H9 (cell line): ENCODE measurements at regions not wholly inside any gene's neighbourhood (a gene's known extent, or its start where the extent isn't known, plus 50 kb on each side); places are given as distances from the start of the nearest gene placed in this dataset.

Experiments used
- DNase-seq: peaks from one replicate; pipeline ENCODE4 v3.0.0-alpha.2; 2017
- H2AFZ ChIP-seq: one replicate; pipeline ENCODE4 v1.6.1; 2013; ENCODE audit warnings: mild to moderate bottlenecking, low read length, control low read depth, moderate library complexity
- H2AK5ac ChIP-seq: 2 replicates; pipeline ENCODE4 v1.6.1; 2013; ENCODE audit warnings: low read length, control low read depth, mixed read lengths; ENCODE audit not compliant: insufficient read length
- H2BK120ac ChIP-seq: one replicate; pipeline ENCODE4 v1.6.1; 2013; ENCODE audit warnings: low read depth, mild to moderate bottlenecking, low read length, control low read depth, inconsistent platforms; ENCODE audit not compliant: poor library complexity, severe bottlenecking
- H2BK12ac ChIP-seq: 2 replicates; pipeline ENCODE4 v1.6.1; 2013; ENCODE audit warnings: low read length, control low read depth, mixed read lengths, low read depth; ENCODE audit not compliant: insufficient read length
- H2BK15ac ChIP-seq: 2 replicates; pipeline ENCODE4 v1.6.1; 2013; ENCODE audit warnings: low read depth, low read length, control low read depth
- H2BK20ac ChIP-seq: one replicate; pipeline ENCODE4 v1.6.1; 2013; ENCODE audit warnings: low read depth, mild to moderate bottlenecking, low read length, control low read depth, inconsistent platforms; ENCODE audit not compliant: poor library complexity, severe bottlenecking
- H2BK5ac ChIP-seq: 2 replicates; pipeline ENCODE4 v1.6.1; 2013; ENCODE audit warnings: low read length, control low read depth, mixed read lengths; ENCODE audit not compliant: insufficient read length
- H3K14ac ChIP-seq: 2 replicates; pipeline ENCODE4 v1.6.1; 2013; ENCODE audit warnings: low read length, control low read depth; ENCODE audit not compliant: insufficient read depth
- H3K18ac ChIP-seq: 2 replicates; pipeline ENCODE4 v1.6.1; 2013; ENCODE audit warnings: low read depth, mild to moderate bottlenecking, mixed read lengths, low read length, control low read depth; ENCODE audit not compliant: insufficient read length
- H3K23ac ChIP-seq: 2 replicates; pipeline ENCODE4 v1.6.1; 2013; ENCODE audit warnings: low read length, control low read depth, mixed read lengths, low read depth; ENCODE audit not compliant: insufficient read length
- H3K23me2 ChIP-seq: 2 replicates; pipeline ENCODE4 v1.6.1; 2013; ENCODE audit warnings: low read depth, mild to moderate bottlenecking, mixed read lengths, low read length, control low read depth; ENCODE audit not compliant: insufficient read length, poor library complexity, severe bottlenecking
- H3K27ac ChIP-seq: 2 replicates; pipeline ENCODE4 v1.5.1; 2013; ENCODE audit warnings: low read length, control low read depth, mixed read lengths, low read depth; ENCODE audit not compliant: insufficient read length
- H3K27me3 ChIP-seq: 2 replicates; pipeline ENCODE4 v1.6.1; 2013; ENCODE audit warnings: low read length, control low read depth, inconsistent platforms; ENCODE audit not compliant: insufficient read depth
- H3K4ac ChIP-seq: 2 replicates; pipeline ENCODE4 v1.6.1; 2013; ENCODE audit warnings: low read depth, mild to moderate bottlenecking, control low read depth, inconsistent platforms, low read length, moderate library complexity
- H3K4me1 ChIP-seq: 2 replicates; pipeline ENCODE4 v1.6.1; 2013; ENCODE audit warnings: low read length, control low read depth, inconsistent platforms; ENCODE audit not compliant: insufficient read depth
- H3K4me2 ChIP-seq: 2 replicates; pipeline ENCODE4 v1.6.1; 2013; ENCODE audit warnings: low read length, control low read depth, mixed read lengths; ENCODE audit not compliant: insufficient read length, insufficient read depth
- H3K56ac ChIP-seq: 2 replicates; pipeline ENCODE4 v1.6.1; 2013; ENCODE audit warnings: low read depth, mild to moderate bottlenecking, mixed read lengths, low read length, control low read depth; ENCODE audit not compliant: insufficient read length
- H3K79me1 ChIP-seq: 2 replicates; pipeline ENCODE4 v1.6.1; 2013; ENCODE audit warnings: low read depth, mild to moderate bottlenecking, moderate library complexity, low read length, control low read depth, inconsistent platforms; ENCODE audit not compliant: insufficient read depth, poor library complexity, severe bottlenecking
- H3K79me2 ChIP-seq: 2 replicates; pipeline ENCODE4 v1.6.1; 2013; ENCODE audit warnings: low read length, control low read depth, inconsistent platforms; ENCODE audit not compliant: insufficient read depth
- H3K9ac ChIP-seq: 2 replicates; pipeline ENCODE4 v1.6.1; 2013; ENCODE audit warnings: low read length, control low read depth, mixed read lengths; ENCODE audit not compliant: insufficient read length; ENCODE audit errors: extremely low read depth
- H3K9me3 ChIP-seq: one replicate; pipeline ENCODE4 v1.6.1; 2013; ENCODE audit warnings: low read depth, low read length, inconsistent platforms; ENCODE audit not compliant: control insufficient read depth
- H3T11ph ChIP-seq: one replicate; pipeline ENCODE4 v1.6.1; 2013; ENCODE audit warnings: mild to moderate bottlenecking, low read length, control low read depth, inconsistent platforms
- H4K20me1 ChIP-seq: one replicate; pipeline ENCODE4 v1.6.1; 2013; ENCODE audit not compliant: control insufficient read depth, insufficient read length, insufficient read depth
- H4K5ac ChIP-seq: 2 replicates; pipeline ENCODE4 v1.6.1; 2013; ENCODE audit warnings: low read depth, mild to moderate bottlenecking, mixed read lengths, low read length, control low read depth; ENCODE audit not compliant: insufficient read length
- H4K8ac ChIP-seq: replicated peaks from 2 replicates; pipeline ENCODE4 v1.6.1; 2013; ENCODE audit warnings: low read length, control low read depth, mixed read lengths, low read depth; ENCODE audit not compliant: insufficient read length
- H4K91ac ChIP-seq: 2 replicates; pipeline ENCODE4 v1.6.1; 2013; ENCODE audit warnings: low read depth, mild to moderate bottlenecking, moderate library complexity, mixed read lengths, low read length, control low read depth; ENCODE audit not compliant: insufficient read length
- H3K27ac Mint-ChIP-seq, 3 experiments: 2 replicates in 2 of 3; 3 replicates in 1 of 3; pipeline ENCODE4 v1.8.0; 2020 to 2021; ENCODE audit warnings: mixed read lengths in 3 of 3, mild to moderate bottlenecking in 1 of 3, moderate library complexity in 1 of 3
- H3K27me3 Mint-ChIP-seq: 2 replicates; pipeline ENCODE4 v1.8.0; 2021; ENCODE audit warnings: low read depth, mild to moderate bottlenecking, moderate library complexity, mixed read lengths
- H3K36me3 Mint-ChIP-seq, 3 experiments: 2 replicates in 2 of 3; 3 replicates in 1 of 3; pipeline ENCODE4 v1.8.0; 2020 to 2021; ENCODE audit warnings: low read depth in 3 of 3, mixed read lengths in 3 of 3; ENCODE audit not compliant: insufficient read depth in 1 of 3
- H3K4me1 Mint-ChIP-seq, 2 experiments: 2 replicates each; pipeline ENCODE4 v1.8.0; 2020; ENCODE audit warnings: mixed read lengths in 2 of 2
- H3K4me3 Mint-ChIP-seq, 2 experiments: 2 replicates in 1 of 2; 3 replicates in 1 of 2; pipeline ENCODE4 v1.8.0; 2020 to 2021; ENCODE audit warnings: mild to moderate bottlenecking in 2 of 2, mixed read lengths in 2 of 2, moderate library complexity in 1 of 2
- H3K9me3 Mint-ChIP-seq, 2 experiments: 2 replicates in 1 of 2; 3 replicates in 1 of 2; pipeline ENCODE4 v1.8.0; 2020; ENCODE audit warnings: mild to moderate bottlenecking in 2 of 2, mixed read lengths in 2 of 2, moderate library complexity in 1 of 2
- WGBS: extraction: QIAGEN DNeasy Blood & Tissue Kit; methylation state at CpG from one replicate; pipeline ENCODE4 v1.1.7; 2013; ENCODE audit warnings: missing lambda C conversion rate, low lambda C conversion rate, mixed read lengths; ENCODE audit not compliant: insufficient read length; ENCODE audit errors: extremely low coverage; 5-methylcytosine and 5-hydroxymethylcytosine counted together
- TF ChIP-seq, protein P1 (sequence below): fragments of 200-600 bp; sonication (generic); conservative IDR thresholded peaks from 3 replicates; pipeline ENCODE4 v1.8.0; 2021; ENCODE audit warnings: antibody characterized with exemption, mild to moderate bottlenecking

DNA sequence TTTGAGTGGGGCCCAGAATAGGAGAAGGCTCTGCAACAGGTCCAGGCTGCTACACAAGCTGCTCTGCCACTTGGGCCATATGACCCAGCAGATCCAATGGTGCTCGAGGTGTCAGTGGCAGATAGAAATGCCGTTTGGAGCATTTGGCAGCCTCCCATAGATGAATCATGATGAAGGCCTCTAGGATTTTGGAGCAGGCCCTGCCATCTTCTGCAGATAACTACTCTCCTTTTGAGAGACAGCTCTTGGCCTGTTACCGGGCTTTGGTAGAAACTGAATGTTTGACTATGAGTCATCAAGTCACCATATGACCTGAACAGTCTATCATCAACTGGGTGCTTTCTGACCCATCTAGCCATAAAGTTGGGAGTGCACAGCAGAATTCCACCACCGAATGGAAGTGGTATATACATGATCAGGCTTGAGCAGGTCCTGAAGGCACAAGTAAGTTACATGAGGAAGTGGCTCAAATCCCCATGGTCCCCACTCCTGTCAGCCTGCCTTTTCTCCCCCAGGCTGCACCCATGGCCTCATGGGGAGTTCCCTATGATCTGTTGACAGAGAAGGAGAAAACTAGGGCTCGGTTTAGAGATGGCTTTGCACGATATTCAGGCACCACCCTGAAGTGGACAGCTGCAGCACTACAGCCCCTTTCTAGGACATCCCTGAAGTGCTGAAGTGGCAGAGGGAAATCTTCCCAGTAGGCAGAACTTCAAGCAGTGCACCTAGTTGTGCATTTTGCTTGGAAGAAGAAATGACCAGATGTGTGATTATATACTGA, 971.4 kb downstream of the MCTP2 start:
- no peak overlapping the region for H4K91ac ChIP-seq
- no peak overlapping the region for H3K23ac ChIP-seq
- H4K20me1 ChIP-seq = no peaks in the 10 kb centered on the region
- H2AK5ac ChIP-seq = no peak overlapping the region
- no peak overlapping the region for H4K8ac ChIP-seq
- H3K18ac ChIP-seq = no peak overlapping the region
- Mint-ChIP-seq H3K27me3 (no peaks in the 10 kb centered on the region), H3K4me3 (no peak overlapping the region), H3K9me3 (peaks cover 35 to 55% of the 10 kb centered on the region in 2 experiments), H3K27ac (no peak overlapping the region), H3K4me1 (no peaks in the 10 kb centered on the region), H3K36me3 (peaks cover 8 to 34% (median 17%) of the 10 kb centered on the region in 3 experiments)
- no peak overlapping the region for H2AFZ ChIP-seq
- TF ChIP-seq, protein P1, sequence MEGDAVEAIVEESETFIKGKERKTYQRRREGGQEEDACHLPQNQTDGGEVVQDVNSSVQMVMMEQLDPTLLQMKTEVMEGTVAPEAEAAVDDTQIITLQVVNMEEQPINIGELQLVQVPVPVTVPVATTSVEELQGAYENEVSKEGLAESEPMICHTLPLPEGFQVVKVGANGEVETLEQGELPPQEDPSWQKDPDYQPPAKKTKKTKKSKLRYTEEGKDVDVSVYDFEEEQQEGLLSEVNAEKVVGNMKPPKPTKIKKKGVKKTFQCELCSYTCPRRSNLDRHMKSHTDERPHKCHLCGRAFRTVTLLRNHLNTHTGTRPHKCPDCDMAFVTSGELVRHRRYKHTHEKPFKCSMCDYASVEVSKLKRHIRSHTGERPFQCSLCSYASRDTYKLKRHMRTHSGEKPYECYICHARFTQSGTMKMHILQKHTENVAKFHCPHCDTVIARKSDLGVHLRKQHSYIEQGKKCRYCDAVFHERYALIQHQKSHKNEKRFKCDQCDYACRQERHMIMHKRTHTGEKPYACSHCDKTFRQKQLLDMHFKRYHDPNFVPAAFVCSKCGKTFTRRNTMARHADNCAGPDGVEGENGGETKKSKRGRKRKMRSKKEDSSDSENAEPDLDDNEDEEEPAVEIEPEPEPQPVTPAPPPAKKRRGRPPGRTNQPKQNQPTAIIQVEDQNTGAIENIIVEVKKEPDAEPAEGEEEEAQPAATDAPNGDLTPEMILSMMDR = no peak
- no peaks in the 10 kb centered on the region for H3K79me2 ChIP-seq
- no peak overlapping the region for H3K56ac ChIP-seq
- H3K79me1 ChIP-seq = no peaks in the 10 kb centered on the region
- no peak overlapping the region for H2BK15ac ChIP-seq
- WGBS = no CpG with 5 or more reads among the region's 6 CpGs
- H2BK12ac ChIP-seq = no peak overlapping the region
- no peak overlapping the region for H3T11ph ChIP-seq
- no peaks in the 10 kb centered on the region for H3K4me1 ChIP-seq
- H3K23me2 ChIP-seq = no peaks in the 10 kb centered on the region
- H2BK5ac ChIP-seq = no peak overlapping the region
- no peaks in the 10 kb centered on the region for H3K27me3 ChIP-seq
- DNase-seq = no peak
- no peak overlapping the region for H2BK120ac ChIP-seq
- no peak overlapping the region for H3K4ac ChIP-seq
- H4K5ac ChIP-seq = no peak overlapping the region
- H3K9me3 ChIP-seq = peaks cover 7% of the 10 kb centered on the region
- H3K14ac ChIP-seq = no peak overlapping the region
- no peak overlapping the region for H3K4me2 ChIP-seq
- H3K9ac ChIP-seq = no peak overlapping the region
- H3K27ac ChIP-seq = no peak overlapping the region
- no peak overlapping the region for H2BK20ac ChIP-seq
